ENCODE measurements at regions not wholly inside any gene's neighbourhood (a gene's known extent, or its start where the extent isn't known, plus 50 kb on each side); places are given as distances from the start of the nearest gene placed in this dataset.

DNA sequence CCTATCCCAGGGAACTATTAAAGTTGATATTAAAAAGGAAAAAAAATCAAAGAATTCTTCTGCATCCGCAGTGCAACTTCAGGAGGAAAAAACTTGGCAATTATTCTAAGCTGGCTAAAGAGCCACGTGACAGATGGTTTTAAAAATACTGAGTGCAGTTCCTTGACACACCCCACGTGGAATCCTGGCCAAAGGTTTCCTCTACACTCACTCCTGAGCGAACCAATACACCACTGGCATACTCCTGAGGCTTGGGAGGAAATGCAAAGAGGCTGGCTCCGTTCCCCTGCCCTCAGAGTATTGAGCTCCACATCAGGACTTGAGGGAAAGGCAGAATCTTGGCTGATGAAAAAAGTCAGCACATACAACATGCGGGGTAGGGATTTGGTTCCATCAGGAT lies 133.8 kb upstream of the ATP6AP2 start:
- in situ Hi-C loops (cut with MboI), result no loop called here
- ChIA-PET RAD21 (ENCODE audit: unreplicated experiment) (no interaction called here), POLR2A (no interaction called here), CTCF (no interaction called here), SMC1A (ENCODE audit: uncharacterized antibody, unreplicated experiment) (interaction anchor here (0.5 kb wide), 1 partner anchor 277 kb away, joined by 3 read pairs; no protein-coding TSS in a partner anchor)
- no peak overlapping the region for H3K4me2 ChIP-seq (ENCODE audit: control insufficient read depth, insufficient read depth)
- no peaks in the 10 kb centered on the region; a peak in 1 of 4 replicates for H3K27me3 ChIP-seq (replicated peaks in 1 of 2; ENCODE audit: control insufficient read depth in 2 of 2, insufficient read depth in 2 of 2, low read length in 1 of 2)
- TF ChIP-seq TBL1XR1 (IDR thresholded peaks at IDR 0.05; ENCODE audit: low read depth, low read length), result no peak
- TF ChIP-seq NRF1 (conservative IDR thresholded peaks at IDR 0.05; ENCODE audit: low read depth, low read length), result no peak
- no peak for TF ChIP-seq KLF5 (IDR thresholded peaks at IDR 0.05; ENCODE audit: partially characterized antibody)
- TF ChIP-seq, protein P1, sequence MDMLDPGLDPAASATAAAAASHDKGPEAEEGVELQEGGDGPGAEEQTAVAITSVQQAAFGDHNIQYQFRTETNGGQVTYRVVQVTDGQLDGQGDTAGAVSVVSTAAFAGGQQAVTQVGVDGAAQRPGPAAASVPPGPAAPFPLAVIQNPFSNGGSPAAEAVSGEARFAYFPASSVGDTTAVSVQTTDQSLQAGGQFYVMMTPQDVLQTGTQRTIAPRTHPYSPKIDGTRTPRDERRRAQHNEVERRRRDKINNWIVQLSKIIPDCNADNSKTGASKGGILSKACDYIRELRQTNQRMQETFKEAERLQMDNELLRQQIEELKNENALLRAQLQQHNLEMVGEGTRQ (IDR thresholded peaks at IDR 0.05; ENCODE audit: borderline replicate concordance, low read depth, low read length), result no peak
- TF ChIP-seq RB1 (IDR thresholded peaks at IDR 0.05; ENCODE audit: borderline replicate concordance), result no peak
- no peak for TF ChIP-seq ZNF217 (IDR thresholded peaks at IDR 0.05)
- TF ChIP-seq RUNX3 (IDR thresholded peaks at IDR 0.05; ENCODE audit: low read length), result no peak
- TF ChIP-seq, protein P2, sequence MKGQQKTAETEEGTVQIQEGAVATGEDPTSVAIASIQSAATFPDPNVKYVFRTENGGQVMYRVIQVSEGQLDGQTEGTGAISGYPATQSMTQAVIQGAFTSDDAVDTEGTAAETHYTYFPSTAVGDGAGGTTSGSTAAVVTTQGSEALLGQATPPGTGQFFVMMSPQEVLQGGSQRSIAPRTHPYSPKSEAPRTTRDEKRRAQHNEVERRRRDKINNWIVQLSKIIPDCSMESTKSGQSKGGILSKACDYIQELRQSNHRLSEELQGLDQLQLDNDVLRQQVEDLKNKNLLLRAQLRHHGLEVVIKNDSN (IDR thresholded peaks at IDR 0.05; ENCODE audit: borderline replicate concordance, extremely low read length, insufficient read depth, low read depth, low read length), result no peak
- no peak for TF ChIP-seq KAT2A (conservative IDR thresholded peaks at IDR 0.05; ENCODE audit: control insufficient read depth, low read depth, low read length)
- TF ChIP-seq KDM1A (IDR thresholded peaks at IDR 0.05; ENCODE audit: borderline replicate concordance), result no peak
- no peak for TF ChIP-seq CEBPB (IDR thresholded peaks at IDR 0.05; ENCODE audit: borderline replicate concordance in 1 of 2, low read depth in 2 of 2, low read length in 2 of 2)
- no peak for TF ChIP-seq ETV6 (conservative IDR thresholded peaks at IDR 0.05 in 1 of 2, IDR thresholded peaks at IDR 0.05 in 1 of 2; ENCODE audit: borderline replicate concordance in 1 of 2, low read depth in 1 of 2)
- no peak for TF ChIP-seq CHD4 (IDR thresholded peaks at IDR 0.05)
- no peaks in the 10 kb centered on the region for H3K79me2 ChIP-seq (ENCODE audit: control insufficient read depth, insufficient read depth, low read length)
- no peak overlapping the region for H3K4me3 ChIP-seq
- no peak for ATAC-seq
- no peak for DNase-seq (ENCODE audit: low read depth, low spot score)
- no TSS peak for BruUV-seq (replicated peaks)
- 16% methylated on average over 6 of the region's 6 CpGs for WGBS (ENCODE audit: insufficient coverage, insufficient replicate concordance, low lambda C conversion rate, missing lambda C conversion rate)
- FAIRE-seq, result no peak
- intact Hi-C loops (cut with micrococcal nuclease; ENCODE audit: unreplicated experiment), result no loop called here
- no peak overlapping the region for H2AFZ ChIP-seq (ENCODE audit: control insufficient read depth, low read depth, low read length)
- H3K27ac ChIP-seq (ENCODE audit: control insufficient read depth, insufficient read depth), result no peak overlapping the region
- no peaks in the 10 kb centered on the region for H3K4me1 ChIP-seq (ENCODE audit: control insufficient read depth, insufficient read depth, low read length)
- no peaks in the 10 kb centered on the region for H3K36me3 ChIP-seq (ENCODE audit: control insufficient read depth in 2 of 2, insufficient read depth in 2 of 2, low read length in 1 of 2)
- no peak overlapping the region for H3K9ac ChIP-seq (ENCODE audit: control insufficient read depth, insufficient read depth, low read length)
- no peaks in the 10 kb centered on the region for H3K9me3 ChIP-seq (replicated peaks; ENCODE audit: control insufficient read depth, insufficient read depth, low read length)
- no peaks in the 10 kb centered on the region for H4K20me1 ChIP-seq (ENCODE audit: control insufficient read depth, insufficient read depth)
